HCT116 (cell line): ENCODE measurements at regions not wholly inside any gene's neighbourhood (a gene's known extent, or its start where the extent isn't known, plus 50 kb on each side); places are given as distances from the start of the nearest gene placed in this dataset.

ENCODE experiments used
- ATAC-seq: fragments of 200-7000 bp; cut with Tn5 transposase; 2 replicates; pipeline ENCODE4 v1.9.1; 2020; ENCODE audit warnings: mild to moderate bottlenecking, moderate library complexity
- BruUV-seq: library from RNA; stranded (reverse); fragments of 400-500 nt; replicated peaks from 2 replicates; lab custom pipeline; 2021; lab: Mats Ljungman, UMichigan
- CTCF ChIA-PET: fragments of 300-600 bp; sonication (Branson Sonifier 250); formaldehyde crosslinking; loops from one replicate; lab custom pipeline; 2021; ENCODE audit warnings: antibody characterized with exemption; lab: Charles Lee
- POLR2A ChIA-PET: fragments of 300-600, 350-600 bp; sonication (Branson Sonifier 250); formaldehyde crosslinking; loops from one replicate; lab custom pipeline; 2021; ENCODE audit warnings: antibody characterized with exemption; lab: Charles Lee
- RAD21 ChIA-PET, 2 experiments: fragments of 300-600 bp; sonication (Branson Sonifier 250); formaldehyde crosslinking; loops; one replicate each; lab custom pipeline; 2023; ENCODE audit warnings: low total read pairs in 2 of 2; ENCODE audit not compliant: uncharacterized antibody in 2 of 2, unreplicated experiment in 2 of 2, low non-redundant PET in 1 of 2; lab: Charles Lee
- DNase-seq: peaks from one replicate; pipeline ENCODE4 v3.0.0-alpha.2; 2010; ENCODE audit warnings: low read depth, low spot score
- H2AFZ ChIP-seq: fragments of 200-600 bp; shearing (Covaris generic), sonication (generic); 2 replicates; pipeline ENCODE4 v1.6.1; 2017; ENCODE audit warnings: low read depth, mixed run types, mixed read lengths, antibody characterized with exemption, low read length; ENCODE audit not compliant: poor library complexity, severe bottlenecking
- H3K27ac ChIP-seq: 2 replicates; pipeline ENCODE4 v1.5.1; 2012; ENCODE audit warnings: low read depth, low read length
- H3K27me3 ChIP-seq: fragments of 200-600 bp; sonication (generic); 2 replicates; pipeline ENCODE4 v1.6.1; 2016; ENCODE audit warnings: mixed run types, low read length, mixed read lengths; ENCODE audit not compliant: insufficient read depth
- H3K36me3 ChIP-seq, 2 experiments: fragments of 200-500 bp in 1 of 2; fragments of 200-600 bp in 1 of 2; sonication (Bioruptor generic) in 1 of 2; sonication (generic) in 1 of 2; 2 replicates each; pipeline versions ENCODE4 v1.5.1 to v1.6.1; 2014 to 2016; ENCODE audit warnings: low read length in 2 of 2, inconsistent platforms in 1 of 2, mixed read lengths in 1 of 2, mixed run types in 1 of 2; ENCODE audit not compliant: insufficient read depth in 2 of 2, control insufficient read depth in 1 of 2
- H3K4me1 ChIP-seq, 2 experiments: fragments of 200-600 bp in 1 of 2; sonication (generic) in 1 of 2; 2 replicates each; pipeline versions ENCODE4 v1.5.1 to v1.6.1; 2012 to 2017; ENCODE audit warnings: low read length in 2 of 2, inconsistent platforms in 1 of 2, mild to moderate bottlenecking in 1 of 2, mixed read lengths in 1 of 2, mixed run types in 1 of 2, moderate library complexity in 1 of 2; ENCODE audit not compliant: insufficient read depth in 2 of 2, control insufficient read depth in 1 of 2
- H3K4me2 ChIP-seq: fragments of 200-600 bp; sonication (generic); 2 replicates; pipeline ENCODE4 v1.6.1; 2017; ENCODE audit warnings: mixed run types, low read length, mixed read lengths
- H3K4me3 ChIP-seq, 2 experiments: fragments of 200-600 bp in 1 of 2; sonication (generic) in 1 of 2; replicated peaks in 1 of 2; 2 replicates each; pipeline ENCODE4 v1.5.1; 2011 to 2016; ENCODE audit warnings: low read length in 2 of 2, control low read depth in 1 of 2, low read depth in 1 of 2, mild to moderate bottlenecking in 1 of 2, mixed read lengths in 1 of 2, mixed run types in 1 of 2
- H3K79me2 ChIP-seq: fragments of 200-600 bp; sonication (generic); 2 replicates; pipeline ENCODE4 v1.6.1; 2017; ENCODE audit warnings: mild to moderate bottlenecking, mixed run types, low read length, moderate library complexity, mixed read lengths; ENCODE audit not compliant: insufficient read depth
- H3K9ac ChIP-seq: fragments of 200-600 bp; sonication (generic); 2 replicates; pipeline ENCODE4 v1.6.1; 2016; ENCODE audit warnings: low read length, mixed read lengths
- H3K9me2 ChIP-seq: fragments of 200-600 bp; sonication (generic), shearing (Covaris generic); 2 replicates; pipeline ENCODE4 v1.6.1; 2017; ENCODE audit warnings: mixed run types, mild to moderate bottlenecking, moderate library complexity; ENCODE audit not compliant: insufficient read depth
- H3K9me3 ChIP-seq, 2 experiments: fragments of 200-500 bp in 1 of 2; fragments of 200-600 bp in 1 of 2; sonication (Bioruptor generic) in 1 of 2; sonication (generic) in 1 of 2; 2 replicates each; pipeline ENCODE4 v1.6.1; 2014 to 2017; ENCODE audit warnings: low read length in 2 of 2, mixed read lengths in 2 of 2, inconsistent platforms in 1 of 2, low read depth in 1 of 2, mild to moderate bottlenecking in 1 of 2, mixed run types in 1 of 2, moderate library complexity in 1 of 2; ENCODE audit not compliant: control insufficient read depth in 1 of 2, insufficient read depth in 1 of 2
- H4K20me1 ChIP-seq: fragments of 200-600 bp; sonication (generic), shearing (Covaris generic); 2 replicates; pipeline ENCODE4 v1.6.1; 2017; ENCODE audit warnings: mixed run types, mild to moderate bottlenecking, moderate library complexity; ENCODE audit not compliant: insufficient read depth
- CEBPB ChIP-seq: IDR thresholded peaks from 2 replicates; pipeline ENCODE4 v1.6.1; 2012; ENCODE audit warnings: low read depth
- ELF1 ChIP-seq: IDR thresholded peaks from 2 replicates; pipeline ENCODE4 v1.6.1; 2012; ENCODE audit warnings: low read depth, borderline replicate concordance
- JUND ChIP-seq: IDR thresholded peaks from 2 replicates; pipeline ENCODE4 v1.6.1; 2012
- MAX ChIP-seq: IDR thresholded peaks from 2 replicates; pipeline ENCODE4 v1.6.1; 2012
- POLR2AphosphoS5 ChIP-seq: IDR thresholded peaks from 2 replicates; pipeline ENCODE4 v1.6.1; 2011; ENCODE audit warnings: mild to moderate bottlenecking, low read depth, low read length, moderate library complexity
- RAD21 ChIP-seq: IDR thresholded peaks from 2 replicates; pipeline ENCODE4 v1.6.1; 2012; ENCODE audit warnings: low read depth, mild to moderate bottlenecking
- SRF ChIP-seq: IDR thresholded peaks from 2 replicates; pipeline ENCODE4 v1.6.1; 2012; ENCODE audit warnings: low read depth
- ZBTB33 ChIP-seq: IDR thresholded peaks from 2 replicates; pipeline ENCODE4 v1.6.1; 2011; ENCODE audit warnings: mild to moderate bottlenecking, low read length, moderate library complexity; ENCODE audit not compliant: insufficient replicate concordance; ENCODE audit errors: extremely low read depth
- ZFX ChIP-seq: fragments of 450-650 bp; IDR thresholded peaks from 2 replicates; pipeline ENCODE4 v1.6.1; 2017
- ZNF274 ChIP-seq: fragments of 200-500 bp; sonication (Bioruptor generic); IDR thresholded peaks from 2 replicates; pipeline ENCODE4 v1.6.1; 2014; ENCODE audit warnings: mild to moderate bottlenecking, low read depth, low read length, inconsistent platforms
- intact Hi-C: fragments of 100-400 bp; cut with micrococcal nuclease; formaldehyde crosslinking; loops from 2 replicates; pipeline ENCODE4 v1.10.0; 2022
- TF ChIP-seq, protein P1 (sequence below), 3 experiments: fragments of 200-600 bp in 1 of 3; sonication (generic) in 1 of 3; IDR thresholded peaks in 2 of 3; conservative IDR thresholded peaks in 1 of 3; 2 replicates each; pipeline ENCODE4 v1.5.1; 2012 to 2017; ENCODE audit warnings: low read depth in 2 of 3, low read length in 2 of 3, antibody characterized with exemption in 1 of 3, borderline replicate concordance in 1 of 3, control low read depth in 1 of 3, mild to moderate bottlenecking in 1 of 3, mixed read lengths in 1 of 3, mixed run types in 1 of 3, moderate library complexity in 1 of 3; ENCODE audit not compliant: insufficient read depth in 1 of 3

DNA sequence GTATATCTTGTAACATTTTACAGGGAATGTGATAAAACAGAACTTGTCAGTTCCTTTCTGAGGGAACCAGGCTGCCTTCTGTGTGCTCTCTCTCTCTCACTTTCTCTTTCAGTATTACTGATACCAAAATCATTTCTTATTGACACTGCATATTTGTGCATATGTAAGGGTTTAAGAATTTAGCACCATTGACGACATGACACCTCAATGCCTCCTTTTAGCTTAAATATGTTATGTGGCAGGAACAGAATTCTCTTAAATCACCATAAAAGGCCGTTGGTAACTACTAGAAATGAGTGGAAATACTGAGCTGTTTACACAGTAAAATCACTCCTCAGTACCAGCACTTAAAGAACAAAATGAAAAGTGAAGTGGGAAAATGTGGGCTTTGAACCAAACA lies 457.7 kb upstream of the SYT1 start:
- Histone ChIP-seq H3K27ac (no peak overlapping the region), H2AFZ (no peak overlapping the region), H3K27me3 (no peaks in the 10 kb centered on the region), H3K79me2 (no peaks in the 10 kb centered on the region), H3K36me3 (no peaks in the 10 kb centered on the region), H3K4me1 (no peaks in the 10 kb centered on the region), H3K9me2 (no peaks in the 10 kb centered on the region), H3K9me3 (no peaks in the 10 kb centered on the region), H3K4me3 (no peak overlapping the region), H4K20me1 (no peaks in the 10 kb centered on the region), H3K9ac (no peak overlapping the region), H3K4me2 (no peak overlapping the region)
- DNase-seq (no peak), ATAC-seq (no peak)
- intact Hi-C loops: no loop called here
- POLR2A ChIA-PET: no interaction called here
- TF ChIP-seq RAD21: no peak
- TF ChIP-seq JUND: no peak
- TF ChIP-seq ELF1: no peak
- no peak for TF ChIP-seq MAX
- TF ChIP-seq SRF: no peak
- TF ChIP-seq POLR2AphosphoS5: no peak
- TF ChIP-seq ZBTB33: no peak
- no peak for TF ChIP-seq CEBPB
- TF ChIP-seq ZFX: no peak
- TF ChIP-seq, protein P1, sequence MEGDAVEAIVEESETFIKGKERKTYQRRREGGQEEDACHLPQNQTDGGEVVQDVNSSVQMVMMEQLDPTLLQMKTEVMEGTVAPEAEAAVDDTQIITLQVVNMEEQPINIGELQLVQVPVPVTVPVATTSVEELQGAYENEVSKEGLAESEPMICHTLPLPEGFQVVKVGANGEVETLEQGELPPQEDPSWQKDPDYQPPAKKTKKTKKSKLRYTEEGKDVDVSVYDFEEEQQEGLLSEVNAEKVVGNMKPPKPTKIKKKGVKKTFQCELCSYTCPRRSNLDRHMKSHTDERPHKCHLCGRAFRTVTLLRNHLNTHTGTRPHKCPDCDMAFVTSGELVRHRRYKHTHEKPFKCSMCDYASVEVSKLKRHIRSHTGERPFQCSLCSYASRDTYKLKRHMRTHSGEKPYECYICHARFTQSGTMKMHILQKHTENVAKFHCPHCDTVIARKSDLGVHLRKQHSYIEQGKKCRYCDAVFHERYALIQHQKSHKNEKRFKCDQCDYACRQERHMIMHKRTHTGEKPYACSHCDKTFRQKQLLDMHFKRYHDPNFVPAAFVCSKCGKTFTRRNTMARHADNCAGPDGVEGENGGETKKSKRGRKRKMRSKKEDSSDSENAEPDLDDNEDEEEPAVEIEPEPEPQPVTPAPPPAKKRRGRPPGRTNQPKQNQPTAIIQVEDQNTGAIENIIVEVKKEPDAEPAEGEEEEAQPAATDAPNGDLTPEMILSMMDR (IDR thresholded peaks at IDR 0.05 in 2 of 3, conservative IDR thresholded peaks at IDR 0.05 in 1 of 3; ENCODE audit: borderline replicate concordance in 1 of 3, insufficient read depth in 1 of 3, low read depth in 2 of 3, low read length in 2 of 3): no peak
- TF ChIP-seq ZNF274: no peak
- RAD21 ChIA-PET: no interaction called here
- CTCF ChIA-PET: no interaction called here
- BruUV-seq: no TSS peak
